ENCODE measurements at regions not wholly inside any gene's neighbourhood (a gene's known extent, or its start where the extent isn't known, plus 50 kb on each side); places are given as distances from the start of the nearest gene placed in this dataset.

DNA sequence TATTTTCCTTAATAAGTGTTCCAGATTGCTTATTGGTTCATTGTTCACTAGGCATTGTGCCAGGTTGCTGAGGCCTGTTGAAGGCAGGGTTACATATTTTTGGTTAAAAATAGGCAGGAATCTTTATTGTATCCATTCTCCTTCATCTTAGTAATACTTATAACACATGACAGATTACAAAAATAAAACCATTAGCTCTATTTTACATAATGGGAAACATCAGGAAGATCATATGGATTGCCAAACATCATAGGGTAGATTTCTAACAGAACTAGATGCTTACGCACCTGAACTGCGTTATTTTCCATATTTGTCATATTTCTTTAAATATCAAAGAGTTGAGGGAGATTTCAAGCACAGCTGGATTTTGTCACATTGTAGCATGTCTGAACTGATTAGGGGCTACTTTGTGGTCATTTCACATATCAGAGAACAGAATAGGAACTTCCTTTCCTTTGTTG is 462.9 kb upstream of the SGO1 start:
- TF ChIP-seq CTCF (IDR thresholded peaks at IDR 0.05) (no peak), EP300 (IDR thresholded peaks at IDR 0.05) (no peak)
